B cell (primary cell): ENCODE measurements at regions not wholly inside any gene's neighbourhood (a gene's known extent, or its start where the extent isn't known, plus 50 kb on each side); places are given as distances from the start of the nearest gene placed in this dataset.

Source experiments
- ATAC-seq: fragments of 200-7000 bp; cut with Tn5 transposase; one replicate; pipeline ENCODE4 v1.10.0; 2021; ENCODE audit warnings: low read depth, mild to moderate bottlenecking, moderate number of reproducible peaks, moderate library complexity
- CTCF ChIA-PET: fragments of 350-600 bp; sonication (Branson Sonifier 250); formaldehyde crosslinking; loops from one replicate; lab custom pipeline; 2021; ENCODE audit warnings: antibody characterized with exemption, inconsistent platforms; lab: Charles Lee
- POLR2A ChIA-PET: fragments of 350-600 bp; sonication (Branson Sonifier 250); formaldehyde crosslinking; loops from one replicate; lab custom pipeline; 2021; ENCODE audit warnings: antibody characterized with exemption; lab: Charles Lee
- DNase-seq: peaks from one replicate; pipeline ENCODE4 v3.0.0; 2013
- H2AFZ ChIP-seq: 2 replicates; pipeline ENCODE4 v1.6.1; 2012; ENCODE audit warnings: mild to moderate bottlenecking, low read depth, low read length; ENCODE audit not compliant: insufficient read depth, poor library complexity, severe bottlenecking
- H3K27ac ChIP-seq, 2 donors: 1 replicate in 1 of 2; 2 replicates in 1 of 2; pipeline ENCODE4 v1.5.1; 2012 to 2013; ENCODE audit warnings: low read length in 2 of 2, mild to moderate bottlenecking in 2 of 2, moderate library complexity in 1 of 2
- H3K27me3 ChIP-seq, 4 experiments: fragments of 200-600 bp in 1 of 4; sonication (generic) in 1 of 4; replicated peaks in 1 of 4; 1 replicate in 2 of 4; 2 replicates in 2 of 4; pipeline versions ENCODE4 v1.6.1 to v1.7.0; 2013 to 2016; ENCODE audit warnings: low read length in 3 of 4, mild to moderate bottlenecking in 2 of 4, mixed read lengths in 1 of 4, moderate library complexity in 1 of 4; ENCODE audit not compliant: insufficient read depth in 4 of 4, control insufficient read depth in 3 of 4; ENCODE audit errors: control extremely low read depth in 1 of 4
- H3K36me3 ChIP-seq, 2 experiments: replicated peaks in 1 of 2; 1 replicate in 1 of 2; 2 replicates in 1 of 2; pipeline versions ENCODE4 v1.6.1 to v1.7.1; 2013; ENCODE audit warnings: low read length in 1 of 2; ENCODE audit not compliant: insufficient read depth in 2 of 2, control insufficient read depth in 1 of 2; ENCODE audit errors: control extremely low read depth in 1 of 2, extremely low read depth in 1 of 2
- H3K4me1 ChIP-seq, 2 donors: fragments of 200-600 bp in 1 of 2; sonication (generic) in 1 of 2; 1 replicate in 1 of 2; 2 replicates in 1 of 2; pipeline versions ENCODE4 v1.5.1 to v1.6.1; 2013 to 2017; ENCODE audit warnings: low read length in 2 of 2; ENCODE audit not compliant: control insufficient read depth in 2 of 2, insufficient read depth in 2 of 2
- H3K4me2 ChIP-seq: replicated peaks from 2 replicates; pipeline ENCODE3; 2012; ENCODE audit warnings: mild to moderate bottlenecking, low read depth, low read length; ENCODE audit not compliant: poor library complexity, severe bottlenecking
- H3K4me3 ChIP-seq, 5 experiments: fragments of 200-600 bp in 1 of 5; sonication (generic) in 1 of 5; 1 replicate in 3 of 5; 2 replicates in 2 of 5; pipeline versions ENCODE4 v1.5.1 to v1.7.0; 2011 to 2016; ENCODE audit warnings: low read length in 4 of 5, mild to moderate bottlenecking in 4 of 5, low read depth in 2 of 5, control low read depth in 1 of 5, moderate library complexity in 1 of 5; ENCODE audit not compliant: insufficient read depth in 1 of 5; ENCODE audit errors: control extremely low read depth in 1 of 5, extremely low read depth in 1 of 5
- H3K79me2 ChIP-seq: fragments of 200-600 bp; sonication (generic); one replicate; pipeline ENCODE4 v1.6.0; 2016; ENCODE audit warnings: low read length; ENCODE audit not compliant: control insufficient read depth, insufficient read depth
- H3K9ac ChIP-seq: fragments of 200-600 bp; sonication (generic); 2 replicates; pipeline ENCODE4 v1.6.1; 2017; ENCODE audit warnings: mild to moderate bottlenecking, low read length, moderate library complexity
- H3K9me3 ChIP-seq, 3 donors: one replicate each; pipeline versions ENCODE4 v1.6.1 to v1.7.1; 2013; ENCODE audit warnings: low read length in 2 of 3; ENCODE audit not compliant: control insufficient read depth in 2 of 3, insufficient read depth in 1 of 3; ENCODE audit errors: control extremely low read depth in 1 of 3
- H4K20me1 ChIP-seq: 2 replicates; pipeline ENCODE4 v1.6.0; 2012; ENCODE audit warnings: mild to moderate bottlenecking, low read length; ENCODE audit not compliant: insufficient read depth, control insufficient read depth, poor library complexity, severe bottlenecking
- H3K27ac Mint-ChIP-seq: one replicate; pipeline ENCODE4 v1.8.0; 2021; ENCODE audit warnings: mixed read lengths
- H3K27me3 Mint-ChIP-seq: one replicate; pipeline ENCODE4 v1.8.0; 2021; ENCODE audit warnings: mixed read lengths
- H3K4me1 Mint-ChIP-seq: one replicate; pipeline ENCODE4 v1.8.0; 2021; ENCODE audit warnings: mixed read lengths
- H3K4me3 Mint-ChIP-seq: one replicate; pipeline ENCODE4 v1.8.0; 2021; ENCODE audit warnings: mixed read lengths
- H3K9me3 Mint-ChIP-seq: one replicate; pipeline ENCODE4 v1.8.0; 2022; ENCODE audit warnings: mixed read lengths; ENCODE audit not compliant: insufficient read depth
- CTCF ChIP-seq: fragments of 200-600 bp; IDR thresholded peaks from one replicate; pipeline ENCODE4 v1.8.0; 2022; ENCODE audit warnings: antibody characterized with exemption, mild to moderate bottlenecking
- EZH2 ChIP-seq: IDR thresholded peaks from 2 replicates; pipeline ENCODE4 v1.6.1; 2012; ENCODE audit warnings: borderline replicate concordance, low read depth, mild to moderate bottlenecking, moderate library complexity, low read length; ENCODE audit not compliant: insufficient read depth, poor library complexity, severe bottlenecking
- WGBS: methylation state at CpG from one replicate; pipeline ENCODE4 v1.1.5; 2013; ENCODE audit warnings: missing lambda C conversion rate; ENCODE audit not compliant: insufficient coverage; 5-methylcytosine and 5-hydroxymethylcytosine counted together
- intact Hi-C: fragments of 100-400 bp; cut with micrococcal nuclease; formaldehyde crosslinking; loops from one replicate; pipeline ENCODE4 v1.10.0; 2022

GRCh38 chr2:36058076-36058475 lies 297.5 kb upstream of the CRIM1 start:
- no peak for ATAC-seq
- H3K27ac Mint-ChIP-seq: no peak overlapping the region
- TF ChIP-seq CTCF (no peak), EZH2 (no peak)
- Histone ChIP-seq H3K36me3 (no peaks in the 10 kb centered on the region), H3K79me2 (no peaks in the 10 kb centered on the region), H3K27me3 (no peaks in the 10 kb centered on the region), H3K9ac (no peak overlapping the region), H3K27ac (no peak overlapping the region), H2AFZ (peak overlapping the region; percentile 65), H4K20me1 (no peaks in the 10 kb centered on the region), H3K4me2 (no peak overlapping the region), H3K4me3 (no peak overlapping the region), H3K4me1 (peaks cover 0 to 16% of the 10 kb centered on the region in 2 donors), H3K9me3 (no peaks in the 10 kb centered on the region)
- H3K4me3 Mint-ChIP-seq: no peak overlapping the region
- CTCF ChIA-PET: no interaction called here
- DNase-seq: no peak
- H3K9me3 Mint-ChIP-seq: peaks cover 4% of the 10 kb centered on the region
- H3K27me3 Mint-ChIP-seq: no peaks in the 10 kb centered on the region
- no CpG with 5 or more reads among the region's 3 CpGs for WGBS
- peaks cover 10% of the 10 kb centered on the region for H3K4me1 Mint-ChIP-seq
- intact Hi-C loops: no loop called here
- POLR2A ChIA-PET: no interaction called here

- 88% methylated on average over 1 of the region's 1 CpG for WGBS
- no peak overlapping the region for H3K4me3 Mint-ChIP-seq
- Histone ChIP-seq H3K27ac (no peak overlapping the region), H4K20me1 (no peaks in the 10 kb centered on the region), H2AFZ (no peak overlapping the region), H3K4me1 (no peaks in the 10 kb centered on the region), H3K9me3 (no peaks in the 10 kb centered on the region), H3K27me3 (no peaks in the 10 kb centered on the region), H3K4me3 (no peak overlapping the region), H3K9ac (no peak overlapping the region), H3K36me3 (no peaks in the 10 kb centered on the region), H3K79me2 (no peaks in the 10 kb centered on the region), H3K4me2 (no peak overlapping the region)
- intact Hi-C loops: no loop called here
- ChIA-PET POLR2A (no interaction called here), CTCF (no interaction called here)
- TF ChIP-seq CTCF (no peak), EZH2 (no peak)
- ATAC-seq (no peak), DNase-seq (no peak)
- H3K27ac Mint-ChIP-seq: no peak overlapping the region
- peaks cover 6% of the 10 kb centered on the region for H3K9me3 Mint-ChIP-seq
- H3K27me3 Mint-ChIP-seq: no peaks in the 10 kb centered on the region
- no peaks in the 10 kb centered on the region for H3K4me1 Mint-ChIP-seq
Measured at GRCh38 chr2:36052819-36053218, 302.8 kb upstream of the CRIM1 start.
